ENCODE measurements at regions not wholly inside any gene's neighbourhood (a gene's known extent, or its start where the extent isn't known, plus 50 kb on each side); places are given as distances from the start of the nearest gene placed in this dataset.

DNA sequence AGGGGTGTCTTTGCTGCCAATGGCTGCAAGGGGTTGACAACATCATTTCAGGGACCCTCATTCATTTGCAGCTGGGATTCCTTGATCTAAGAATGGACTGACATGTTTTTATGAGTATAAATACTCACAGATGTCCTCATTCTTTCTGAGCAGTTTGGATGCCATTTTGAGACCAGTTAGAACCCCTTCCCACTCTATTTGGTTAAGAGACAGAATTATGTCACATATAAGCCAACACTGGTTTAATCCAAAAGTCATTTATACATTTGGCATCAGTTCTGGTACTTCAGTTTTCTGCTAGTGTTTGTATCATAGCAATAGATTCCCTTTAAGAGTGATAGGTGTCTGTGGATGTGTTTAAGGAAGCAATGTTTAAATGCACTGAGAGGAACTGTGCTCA is 248.8 kb downstream of the SAMD5 start (continued):
- TF ChIP-seq, protein P1, sequence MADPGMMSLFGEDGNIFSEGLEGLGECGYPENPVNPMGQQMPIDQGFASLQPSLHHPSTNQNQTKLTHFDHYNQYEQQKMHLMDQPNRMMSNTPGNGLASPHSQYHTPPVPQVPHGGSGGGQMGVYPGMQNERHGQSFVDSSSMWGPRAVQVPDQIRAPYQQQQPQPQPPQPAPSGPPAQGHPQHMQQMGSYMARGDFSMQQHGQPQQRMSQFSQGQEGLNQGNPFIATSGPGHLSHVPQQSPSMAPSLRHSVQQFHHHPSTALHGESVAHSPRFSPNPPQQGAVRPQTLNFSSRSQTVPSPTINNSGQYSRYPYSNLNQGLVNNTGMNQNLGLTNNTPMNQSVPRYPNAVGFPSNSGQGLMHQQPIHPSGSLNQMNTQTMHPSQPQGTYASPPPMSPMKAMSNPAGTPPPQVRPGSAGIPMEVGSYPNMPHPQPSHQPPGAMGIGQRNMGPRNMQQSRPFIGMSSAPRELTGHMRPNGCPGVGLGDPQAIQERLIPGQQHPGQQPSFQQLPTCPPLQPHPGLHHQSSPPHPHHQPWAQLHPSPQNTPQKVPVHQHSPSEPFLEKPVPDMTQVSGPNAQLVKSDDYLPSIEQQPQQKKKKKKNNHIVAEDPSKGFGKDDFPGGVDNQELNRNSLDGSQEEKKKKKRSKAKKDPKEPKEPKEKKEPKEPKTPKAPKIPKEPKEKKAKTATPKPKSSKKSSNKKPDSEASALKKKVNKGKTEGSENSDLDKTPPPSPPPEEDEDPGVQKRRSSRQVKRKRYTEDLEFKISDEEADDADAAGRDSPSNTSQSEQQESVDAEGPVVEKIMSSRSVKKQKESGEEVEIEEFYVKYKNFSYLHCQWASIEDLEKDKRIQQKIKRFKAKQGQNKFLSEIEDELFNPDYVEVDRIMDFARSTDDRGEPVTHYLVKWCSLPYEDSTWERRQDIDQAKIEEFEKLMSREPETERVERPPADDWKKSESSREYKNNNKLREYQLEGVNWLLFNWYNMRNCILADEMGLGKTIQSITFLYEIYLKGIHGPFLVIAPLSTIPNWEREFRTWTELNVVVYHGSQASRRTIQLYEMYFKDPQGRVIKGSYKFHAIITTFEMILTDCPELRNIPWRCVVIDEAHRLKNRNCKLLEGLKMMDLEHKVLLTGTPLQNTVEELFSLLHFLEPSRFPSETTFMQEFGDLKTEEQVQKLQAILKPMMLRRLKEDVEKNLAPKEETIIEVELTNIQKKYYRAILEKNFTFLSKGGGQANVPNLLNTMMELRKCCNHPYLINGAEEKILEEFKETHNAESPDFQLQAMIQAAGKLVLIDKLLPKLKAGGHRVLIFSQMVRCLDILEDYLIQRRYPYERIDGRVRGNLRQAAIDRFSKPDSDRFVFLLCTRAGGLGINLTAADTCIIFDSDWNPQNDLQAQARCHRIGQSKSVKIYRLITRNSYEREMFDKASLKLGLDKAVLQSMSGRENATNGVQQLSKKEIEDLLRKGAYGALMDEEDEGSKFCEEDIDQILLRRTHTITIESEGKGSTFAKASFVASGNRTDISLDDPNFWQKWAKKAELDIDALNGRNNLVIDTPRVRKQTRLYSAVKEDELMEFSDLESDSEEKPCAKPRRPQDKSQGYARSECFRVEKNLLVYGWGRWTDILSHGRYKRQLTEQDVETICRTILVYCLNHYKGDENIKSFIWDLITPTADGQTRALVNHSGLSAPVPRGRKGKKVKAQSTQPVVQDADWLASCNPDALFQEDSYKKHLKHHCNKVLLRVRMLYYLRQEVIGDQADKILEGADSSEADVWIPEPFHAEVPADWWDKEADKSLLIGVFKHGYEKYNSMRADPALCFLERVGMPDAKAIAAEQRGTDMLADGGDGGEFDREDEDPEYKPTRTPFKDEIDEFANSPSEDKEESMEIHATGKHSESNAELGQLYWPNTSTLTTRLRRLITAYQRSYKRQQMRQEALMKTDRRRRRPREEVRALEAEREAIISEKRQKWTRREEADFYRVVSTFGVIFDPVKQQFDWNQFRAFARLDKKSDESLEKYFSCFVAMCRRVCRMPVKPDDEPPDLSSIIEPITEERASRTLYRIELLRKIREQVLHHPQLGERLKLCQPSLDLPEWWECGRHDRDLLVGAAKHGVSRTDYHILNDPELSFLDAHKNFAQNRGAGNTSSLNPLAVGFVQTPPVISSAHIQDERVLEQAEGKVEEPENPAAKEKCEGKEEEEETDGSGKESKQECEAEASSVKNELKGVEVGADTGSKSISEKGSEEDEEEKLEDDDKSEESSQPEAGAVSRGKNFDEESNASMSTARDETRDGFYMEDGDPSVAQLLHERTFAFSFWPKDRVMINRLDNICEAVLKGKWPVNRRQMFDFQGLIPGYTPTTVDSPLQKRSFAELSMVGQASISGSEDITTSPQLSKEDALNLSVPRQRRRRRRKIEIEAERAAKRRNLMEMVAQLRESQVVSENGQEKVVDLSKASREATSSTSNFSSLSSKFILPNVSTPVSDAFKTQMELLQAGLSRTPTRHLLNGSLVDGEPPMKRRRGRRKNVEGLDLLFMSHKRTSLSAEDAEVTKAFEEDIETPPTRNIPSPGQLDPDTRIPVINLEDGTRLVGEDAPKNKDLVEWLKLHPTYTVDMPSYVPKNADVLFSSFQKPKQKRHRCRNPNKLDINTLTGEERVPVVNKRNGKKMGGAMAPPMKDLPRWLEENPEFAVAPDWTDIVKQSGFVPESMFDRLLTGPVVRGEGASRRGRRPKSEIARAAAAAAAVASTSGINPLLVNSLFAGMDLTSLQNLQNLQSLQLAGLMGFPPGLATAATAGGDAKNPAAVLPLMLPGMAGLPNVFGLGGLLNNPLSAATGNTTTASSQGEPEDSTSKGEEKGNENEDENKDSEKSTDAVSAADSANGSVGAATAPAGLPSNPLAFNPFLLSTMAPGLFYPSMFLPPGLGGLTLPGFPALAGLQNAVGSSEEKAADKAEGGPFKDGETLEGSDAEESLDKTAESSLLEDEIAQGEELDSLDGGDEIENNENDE (IDR thresholded peaks at IDR 0.05; ENCODE audit: insufficient replicate concordance, low read length) = no peak
- TF ChIP-seq BACH1 (IDR thresholded peaks at IDR 0.05; ENCODE audit: low read length) = no peak
- no peak for TF ChIP-seq RAD21 (IDR thresholded peaks at IDR 0.05 in 1 of 2, conservative IDR thresholded peaks at IDR 0.05 in 1 of 2; ENCODE audit: low read depth in 2 of 2, low read length in 2 of 2)
- no peak for TF ChIP-seq ASH2L (IDR thresholded peaks at IDR 0.05; ENCODE audit: low read length)
- no peak for TF ChIP-seq BRCA1 (IDR thresholded peaks at IDR 0.05; ENCODE audit: low read depth, low read length)

Data from H1 (cell line).